Sigmoid colon (tissue), 6 donors: ENCODE measurements at regions not wholly inside any gene's neighbourhood (a gene's known extent, or its start where the extent isn't known, plus 50 kb on each side); places are given as distances from the start of the nearest gene placed in this dataset.

Experiments used
- DNase-seq: peaks from one replicate; pipeline ENCODE4 v3.0.0-alpha.2; 2019
- H3K27ac ChIP-seq, 4 donors: fragments of 200-600 bp; sonication (generic); one replicate each; pipeline ENCODE4 v1.5.1; 2016 to 2019; ENCODE audit warnings: mild to moderate bottlenecking in 1 of 4
- H3K27me3 ChIP-seq, 3 donors: fragments of 200-600 bp; sonication (generic); one replicate each; pipeline ENCODE4 v1.5.1; 2019; ENCODE audit warnings: mild to moderate bottlenecking in 1 of 3
- H3K36me3 ChIP-seq, 4 donors: fragments of 200-600 bp; sonication (generic); one replicate each; pipeline ENCODE4 v1.5.1; 2016 to 2019
- H3K4me1 ChIP-seq, 4 donors: fragments of 200-600 bp; sonication (generic); one replicate each; pipeline ENCODE4 v1.5.1; 2017 to 2019
- H3K4me3 ChIP-seq, 4 donors: fragments of 200-600 bp; sonication (generic); one replicate each; pipeline ENCODE4 v1.5.1; 2017 to 2019; ENCODE audit warnings: mild to moderate bottlenecking in 2 of 4, moderate library complexity in 1 of 4
- H3K9me3 ChIP-seq, 4 donors: fragments of 200-600 bp in 3 of 4; sonication (generic) in 3 of 4; one replicate each; pipeline versions ENCODE4 v1.5.1 to v1.6.1; 2013 to 2019
- EP300 ChIP-seq, 4 donors: sonication (generic); formaldehyde crosslinking; IDR thresholded peaks; one replicate each; pipeline ENCODE4 v1.6.1; 2017; ENCODE audit warnings: antibody characterized with exemption in 4 of 4
- POLR2A ChIP-seq, 2 donors: fragments of 450-650 bp; IDR thresholded peaks; one replicate each; pipeline ENCODE4 v1.6.1; 2016; ENCODE audit warnings: antibody characterized with exemption in 2 of 2, mild to moderate bottlenecking in 2 of 2, moderate library complexity in 2 of 2
- POLR2AphosphoS5 ChIP-seq, 4 donors: sonication (generic); formaldehyde crosslinking; IDR thresholded peaks; one replicate each; pipeline ENCODE4 v1.6.1; 2017; ENCODE audit warnings: antibody characterized with exemption in 4 of 4
- WGBS, 2 donors: extraction: QIAGEN DNeasy Blood & Tissue Kit; methylation state at CpG; one replicate each; pipeline ENCODE4 v1.1.7; 2013; 5-methylcytosine and 5-hydroxymethylcytosine counted together
- intact Hi-C: fragments of 100-400 bp; cut with DNase I; formaldehyde crosslinking; loops from one replicate; pipeline ENCODE4 v1.15.1; 2023
- TF ChIP-seq, protein P1 (sequence below), 4 experiments: fragments of 450-650 bp in 3 of 4; fragments of 200-600 bp in 1 of 4; IDR thresholded peaks; one replicate each; pipeline ENCODE4 v1.5.1; 2016 to 2019; ENCODE audit warnings: antibody characterized with exemption in 4 of 4, mild to moderate bottlenecking in 3 of 4, moderate library complexity in 2 of 4
- donor health status: healthy with polysubstance abuse.
- donor health status: healthy.

DNA sequence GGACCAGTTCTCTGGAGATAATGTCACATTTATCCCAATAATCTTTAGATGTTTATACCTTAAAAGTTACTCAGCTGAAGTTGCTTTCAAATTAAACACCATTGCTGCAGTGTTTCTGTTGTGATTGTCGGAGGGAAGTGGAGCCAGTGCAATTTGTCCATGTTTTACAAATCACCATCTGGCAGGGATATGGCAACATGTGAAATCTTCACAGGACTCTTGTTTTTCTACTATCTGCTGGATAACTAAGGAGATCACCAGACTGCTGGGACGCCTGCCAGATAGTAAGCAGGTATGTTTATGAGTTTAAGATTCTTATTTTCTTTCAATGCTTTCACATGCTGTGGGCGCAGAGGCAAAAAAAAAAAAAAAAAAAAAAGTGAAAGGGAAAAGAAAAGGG lies 100.3 kb upstream of the SOX5 start:
- DNase-seq: no peak
- WGBS, 2 donors: 78 to 88% methylated on average over 3 of the region's 3 CpGs
- H3K27ac ChIP-seq: no peak overlapping the region
- peaks cover 0 to 10% (median 0%) of the 10 kb centered on the region in 4 donors for H3K4me1 ChIP-seq
- H3K27me3 ChIP-seq: no peaks in the 10 kb centered on the region
- H3K9me3 ChIP-seq: no peaks in the 10 kb centered on the region
- H3K4me3 ChIP-seq: no peak overlapping the region
- no peaks in the 10 kb centered on the region for H3K36me3 ChIP-seq
- intact Hi-C loops: no loop called here
- TF ChIP-seq EP300 (IDR thresholded peaks at IDR 0.05) (no peak), POLR2AphosphoS5 (IDR thresholded peaks at IDR 0.05) (no peak), POLR2A (IDR thresholded peaks at IDR 0.05) (no peak)
- TF ChIP-seq, protein P1, sequence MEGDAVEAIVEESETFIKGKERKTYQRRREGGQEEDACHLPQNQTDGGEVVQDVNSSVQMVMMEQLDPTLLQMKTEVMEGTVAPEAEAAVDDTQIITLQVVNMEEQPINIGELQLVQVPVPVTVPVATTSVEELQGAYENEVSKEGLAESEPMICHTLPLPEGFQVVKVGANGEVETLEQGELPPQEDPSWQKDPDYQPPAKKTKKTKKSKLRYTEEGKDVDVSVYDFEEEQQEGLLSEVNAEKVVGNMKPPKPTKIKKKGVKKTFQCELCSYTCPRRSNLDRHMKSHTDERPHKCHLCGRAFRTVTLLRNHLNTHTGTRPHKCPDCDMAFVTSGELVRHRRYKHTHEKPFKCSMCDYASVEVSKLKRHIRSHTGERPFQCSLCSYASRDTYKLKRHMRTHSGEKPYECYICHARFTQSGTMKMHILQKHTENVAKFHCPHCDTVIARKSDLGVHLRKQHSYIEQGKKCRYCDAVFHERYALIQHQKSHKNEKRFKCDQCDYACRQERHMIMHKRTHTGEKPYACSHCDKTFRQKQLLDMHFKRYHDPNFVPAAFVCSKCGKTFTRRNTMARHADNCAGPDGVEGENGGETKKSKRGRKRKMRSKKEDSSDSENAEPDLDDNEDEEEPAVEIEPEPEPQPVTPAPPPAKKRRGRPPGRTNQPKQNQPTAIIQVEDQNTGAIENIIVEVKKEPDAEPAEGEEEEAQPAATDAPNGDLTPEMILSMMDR (IDR thresholded peaks at IDR 0.05): no peak

DNA sequence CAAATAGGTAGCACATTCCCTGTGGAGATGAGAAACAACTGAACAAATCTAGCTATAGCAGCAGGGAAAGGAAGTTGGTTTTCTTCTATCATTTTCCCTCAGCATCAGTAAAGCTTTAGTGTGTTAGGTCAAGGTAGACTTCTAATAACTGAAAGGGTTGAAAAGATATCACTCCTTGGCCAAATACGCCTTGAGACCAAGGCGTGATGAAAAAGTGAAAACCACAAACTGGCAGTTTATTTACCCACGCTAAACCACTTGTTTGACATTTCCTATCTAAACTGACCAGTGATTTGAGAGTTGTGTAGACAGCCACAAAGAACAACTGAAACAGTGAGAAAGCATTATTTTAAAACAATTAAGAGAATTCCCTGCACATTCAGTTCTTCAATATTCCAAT lies 99.6 kb upstream of the SOX5 start:
- WGBS, 2 donors: 56 to 83% methylated on average over 3 of the region's 3 CpGs
- TF ChIP-seq, protein P1 (IDR thresholded peaks at IDR 0.05): no peak
- TF ChIP-seq POLR2AphosphoS5 (IDR thresholded peaks at IDR 0.05) (no peak), EP300 (IDR thresholded peaks at IDR 0.05) (no peak)
- Histone ChIP-seq H3K27me3 (no peaks in the 10 kb centered on the region), H3K4me1 (peaks cover 0 to 10% (median 0%) of the 10 kb centered on the region in 4 donors), H3K4me3 (no peak overlapping the region), H3K27ac (no peak overlapping the region), H3K36me3 (no peaks in the 10 kb centered on the region), H3K9me3 (no peaks in the 10 kb centered on the region)
- no peak for DNase-seq
- intact Hi-C loops: no loop called here

DNA sequence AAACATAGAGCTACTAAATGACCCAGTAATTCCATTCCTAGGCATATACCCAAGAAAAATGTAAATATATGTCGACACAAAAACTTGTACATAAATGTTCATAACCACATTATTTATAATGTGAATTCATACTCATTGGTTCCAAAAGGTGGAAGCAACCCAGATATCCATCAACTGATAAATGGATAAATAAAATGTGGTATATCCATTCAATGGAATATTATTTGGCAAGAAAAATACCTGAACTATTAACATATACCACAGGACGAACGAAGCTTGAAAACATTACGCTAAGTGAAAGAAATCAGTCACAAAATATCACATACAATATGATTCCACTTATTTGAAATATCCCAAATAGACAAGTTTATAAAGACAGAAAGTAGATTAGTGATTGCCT lies 99.0 kb upstream of the SOX5 start:
- peaks cover 0 to 10% (median 0%) of the 10 kb centered on the region in 4 donors for H3K4me1 ChIP-seq
- no peak for TF ChIP-seq POLR2A (IDR thresholded peaks at IDR 0.05)
- TF ChIP-seq POLR2AphosphoS5 (IDR thresholded peaks at IDR 0.05): no peak
- TF ChIP-seq, protein P1 (IDR thresholded peaks at IDR 0.05): no peak
- no peak for TF ChIP-seq EP300 (IDR thresholded peaks at IDR 0.05)

DNA sequence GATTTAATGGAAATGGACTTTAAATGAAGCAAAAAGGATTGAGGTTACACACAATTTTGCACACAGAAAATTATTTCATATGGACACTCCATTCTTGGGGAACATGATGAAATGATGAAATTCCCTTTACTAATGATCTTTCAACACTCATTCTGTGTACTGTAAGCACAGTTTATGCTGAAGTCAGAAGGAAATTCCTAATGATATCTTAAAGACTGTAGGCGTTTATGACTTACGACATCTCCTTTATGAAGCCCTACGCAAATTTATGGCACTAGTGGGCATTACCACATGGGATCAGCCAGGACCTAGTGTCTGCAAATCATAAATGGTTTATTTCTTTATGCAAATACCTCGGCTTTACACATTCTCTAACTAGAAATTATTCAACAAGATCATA lies 97.9 kb upstream of the SOX5 start:
- H3K9me3 ChIP-seq: no peaks in the 10 kb centered on the region
- DNase-seq: no peak
- no peak overlapping the region for H3K4me3 ChIP-seq
- H3K4me1 ChIP-seq: peaks cover 0 to 10% (median 0%) of the 10 kb centered on the region in 4 donors
- WGBS, 2 donors: 31 to 77% methylated on average over 4 of the region's 4 CpGs
- no peaks in the 10 kb centered on the region for H3K36me3 ChIP-seq
- H3K27ac ChIP-seq: no peak overlapping the region
- TF ChIP-seq POLR2AphosphoS5 (IDR thresholded peaks at IDR 0.05) (no peak), POLR2A (IDR thresholded peaks at IDR 0.05) (no peak)
- TF ChIP-seq, protein P1 (IDR thresholded peaks at IDR 0.05): no peak
- intact Hi-C loops: no loop called here
- H3K27me3 ChIP-seq: no peaks in the 10 kb centered on the region

More for the DNA sequence above, 99.0 kb upstream of the SOX5 start:
- 96% methylated on average over 4 of the region's 4 CpGs for WGBS, 2 donors
- Histone ChIP-seq H3K9me3 (no peaks in the 10 kb centered on the region), H3K36me3 (no peaks in the 10 kb centered on the region), H3K27me3 (no peaks in the 10 kb centered on the region), H3K4me3 (no peak overlapping the region), H3K27ac (no peak overlapping the region)
- no peak for DNase-seq
- intact Hi-C loops: no loop called here

DNA sequence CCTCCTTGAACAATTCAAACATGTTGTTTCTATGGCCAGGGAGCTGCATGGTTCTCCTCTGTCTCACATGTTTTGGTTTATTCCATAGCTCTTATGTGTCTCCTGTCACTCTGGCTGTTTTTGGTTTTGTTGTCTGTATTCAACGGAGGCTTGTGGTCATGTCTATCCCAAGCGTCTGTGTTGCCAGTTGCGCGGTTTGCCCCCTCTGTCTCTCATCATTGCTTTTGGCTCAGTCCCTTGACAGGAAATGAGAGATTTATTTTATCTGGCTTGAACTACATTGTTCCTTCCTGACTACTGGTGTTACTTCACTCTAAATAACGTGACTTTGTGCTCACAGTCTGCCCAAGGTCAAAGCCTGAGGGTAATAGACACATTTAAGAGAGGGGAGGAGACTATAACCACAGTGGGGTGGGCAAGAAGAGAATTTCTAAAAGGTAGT lies 96.4 kb upstream of the SOX5 start:
- peaks cover 0 to 10% (median 0%) of the 10 kb centered on the region in 4 donors for H3K4me1 ChIP-seq
- WGBS, 2 donors: 28 to 70% methylated on average over 5 of the region's 5 CpGs
- no peaks in the 10 kb centered on the region for H3K27me3 ChIP-seq
- TF ChIP-seq POLR2A (IDR thresholded peaks at IDR 0.05): no peak
- peak in 3 of 4 donors; percentile 26 to 62 (median 57) for TF ChIP-seq POLR2AphosphoS5 (IDR thresholded peaks at IDR 0.05)
- DNase-seq: no peak
- no peaks in the 10 kb centered on the region for H3K36me3 ChIP-seq
- no peak overlapping the region for H3K4me3 ChIP-seq
- H3K9me3 ChIP-seq: no peaks in the 10 kb centered on the region
- intact Hi-C loops: no loop called here
- H3K27ac ChIP-seq: no peak overlapping the region
